Fibroblast of upper back skin (primary cell): ENCODE measurements at regions not wholly inside any gene's neighbourhood (a gene's known extent, or its start where the extent isn't known, plus 50 kb on each side); places are given as distances from the start of the nearest gene placed in this dataset.

ENCODE experiments used
- DNase-seq: peaks from one replicate; pipeline ENCODE4 v3.0.0-alpha.2; 2013

GRCh38 chr4:125444166-125444565, 129.4 kb downstream of the FAT4 start:
- no peak for DNase-seq

- DNase-seq, result no peak
Observed at GRCh38 chr4:125445525-125445924, 130.8 kb downstream of the FAT4 start.

GRCh38 chr4:125447551-125448290, 133.0 kb downstream of the FAT4 start:
- DNase-seq, result no peak

- no peak for DNase-seq
Observed at GRCh38 chr4:125456075-125456474, 141.3 kb downstream of the FAT4 start.

- DNase-seq, result no peak
Observed at GRCh38 chr4:125459531-125459930, 144.8 kb downstream of the FAT4 start.

GRCh38 chr4:125461676-125462363, 147.1 kb downstream of the FAT4 start:
- no peak for DNase-seq

GRCh38 chr4:125464146-125464545, 149.4 kb downstream of the FAT4 start:
- peak; percentile 1 for DNase-seq

GRCh38 chr4:125481334-125482045, 166.7 kb downstream of the FAT4 start:
- DNase-seq, result no peak

- DNase-seq, result no peak
Observed at GRCh38 chr4:125482822-125483221, 168.1 kb downstream of the FAT4 start.

GRCh38 chr4:125483278-125483677, 168.5 kb downstream of the FAT4 start:
- DNase-seq, result peak; percentile 59

GRCh38 chr4:125484912-125485311, 170.2 kb downstream of the FAT4 start:
- peak; percentile 2 for DNase-seq

GRCh38 chr4:125486351-125486750, 171.6 kb downstream of the FAT4 start:
- DNase-seq, result no peak

GRCh38 chr4:125489952-125490690, 175.4 kb downstream of the FAT4 start:
- no peak for DNase-seq

GRCh38 chr4:125492957-125493356, 178.2 kb downstream of the FAT4 start:
- peak; percentile 24 for DNase-seq

- no peak for DNase-seq
Observed at GRCh38 chr4:125497861-125498260, 183.1 kb downstream of the FAT4 start.

- DNase-seq, result no peak
Observed at GRCh38 chr4:125498981-125499380, 184.2 kb downstream of the FAT4 start.

GRCh38 chr4:125501090-125501489, 186.3 kb downstream of the FAT4 start:
- DNase-seq, result no peak

- no peak for DNase-seq
Observed at GRCh38 chr4:125501568-125501967, 186.8 kb downstream of the FAT4 start.

GRCh38 chr4:125505621-125506020, 190.9 kb downstream of the FAT4 start:
- DNase-seq, result no peak

- DNase-seq, result no peak
Observed at GRCh38 chr4:125507141-125507540, 192.4 kb downstream of the FAT4 start.

- no peak for DNase-seq
Observed at GRCh38 chr4:125511715-125512114, 197.0 kb downstream of the FAT4 start.

GRCh38 chr4:125515016-125515415, 200.3 kb downstream of the FAT4 start:
- no peak for DNase-seq

- no peak for DNase-seq
Observed at GRCh38 chr4:125517831-125518230, 203.1 kb downstream of the FAT4 start.
